ENCODE measurements at regions not wholly inside any gene's neighbourhood (a gene's known extent, or its start where the extent isn't known, plus 50 kb on each side); places are given as distances from the start of the nearest gene placed in this dataset.

- DNase-seq (ENCODE audit: low read depth in 2 of 2) = no peak
Observed at GRCh38 chr21:27023186-27023585, 56.3 kb upstream of the ADAMTS5 start.

GRCh38 chr21:27021801-27022200 lies 54.9 kb upstream of the ADAMTS5 start:
- DNase-seq (ENCODE audit: low read depth in 2 of 2) = no peak

- DNase-seq (ENCODE audit: low read depth in 2 of 2) = no peak
Observed at GRCh38 chr21:27021046-27021445, 54.2 kb upstream of the ADAMTS5 start.

GRCh38 chr21:27017246-27017645 lies 50.4 kb upstream of the ADAMTS5 start:
- no peak for DNase-seq (ENCODE audit: low read depth in 2 of 2)
